Erythroblast (primary cell): ENCODE measurements at regions not wholly inside any gene's neighbourhood (a gene's known extent, or its start where the extent isn't known, plus 50 kb on each side); places are given as distances from the start of the nearest gene placed in this dataset.
"Not testable (repeated sequence)": the region's sequence is repeated elsewhere in the genome, so short reads cannot be mapped to it uniquely, and the experiment has no call there.

ENCODE experiments used
- GATA1 ChIP-seq: IDR thresholded peaks from 2 replicates; pipeline ENCODE4 v1.6.1; 2011; ENCODE audit warnings: low read depth, mild to moderate bottlenecking, control low read depth, low read length, moderate library complexity
- POLR2A ChIP-seq: IDR thresholded peaks from 2 replicates; pipeline ENCODE4 v1.6.1; 2011; ENCODE audit warnings: mild to moderate bottlenecking, low read length

DNA sequence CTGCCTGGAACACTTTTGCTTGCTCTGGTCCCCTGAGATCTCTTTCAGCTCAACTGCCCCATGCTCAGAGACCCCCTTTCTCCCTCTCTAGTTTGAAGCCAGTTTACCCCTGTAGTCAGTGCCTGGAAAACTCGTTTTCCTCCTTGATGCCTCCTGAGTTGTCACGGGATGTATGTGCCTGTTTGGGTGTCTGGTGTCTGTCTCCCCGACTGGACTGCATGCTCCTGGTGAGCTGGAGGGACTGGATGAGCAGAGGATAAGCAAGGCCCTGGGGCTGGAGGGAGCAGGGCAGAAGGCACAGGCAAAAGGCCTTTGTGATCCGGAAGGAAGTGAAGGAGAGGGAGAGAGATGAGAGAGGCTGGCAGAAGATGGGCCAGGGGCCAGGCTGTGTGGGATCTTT is 120.3 kb upstream of the ZNF195 start:
- not testable (repeated sequence) for TF ChIP-seq POLR2A, GATA1
